ENCODE measurements at regions not wholly inside any gene's neighbourhood (a gene's known extent, or its start where the extent isn't known, plus 50 kb on each side); places are given as distances from the start of the nearest gene placed in this dataset.

DNA sequence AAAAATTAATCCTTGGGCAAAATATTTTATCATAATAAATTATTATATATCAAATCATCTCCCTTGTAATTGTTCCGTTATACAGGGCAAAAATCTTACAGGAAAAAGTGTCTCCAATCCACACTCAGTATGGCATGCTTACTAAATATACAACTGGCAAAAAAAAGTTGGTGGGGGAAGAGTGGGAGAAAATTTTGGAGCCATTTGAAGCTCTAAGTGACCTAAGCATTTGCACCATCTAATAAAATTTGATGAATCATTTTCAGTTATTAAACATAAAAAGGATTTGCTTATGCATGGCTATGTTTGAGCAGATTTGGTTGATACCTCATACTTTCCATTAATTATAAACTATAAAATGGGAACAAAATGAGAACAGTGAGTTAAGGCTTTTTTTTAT is 68.1 kb upstream of the FAM9C start:
- Histone ChIP-seq H3K36me3 (ENCODE audit: control insufficient read depth, insufficient read depth, low read length) (no peaks in the 10 kb centered on the region), H3K4me3 (ENCODE audit: low read depth in 2 of 2, low read length in 2 of 2) (no peak overlapping the region), H3K4me1 (ENCODE audit: control insufficient read depth, insufficient read depth, low read length) (no peaks in the 10 kb centered on the region; the same call in 1 of the 2 replicates), H3K9me3 (ENCODE audit: control insufficient read depth, insufficient read depth, low read depth, low read length) (no peaks in the 10 kb centered on the region), H3K27ac (ENCODE audit: low read length) (0 out of 2 replicates have a peak overlapping the region, but pooled peaks have one; percentile 17), H3K27me3 (ENCODE audit: control insufficient read depth, insufficient read depth, low read length) (no peaks in the 10 kb centered on the region)
- BruUV-seq (replicated peaks) = no TSS peak
- intact Hi-C loops (cut with micrococcal nuclease; ENCODE audit: unreplicated experiment) (no loop called here), in situ Hi-C loops (cut with HindIII; ENCODE audit: low pct_unique_long_range_greater_than_20kb, low sequenced_read_pairs) (no loop called here)
- CTCF ChIA-PET = no interaction called here
- TF ChIP-seq POLR2AphosphoS5 (IDR thresholded peaks at IDR 0.05; ENCODE audit: low read depth, low read length) (no peak), TCF7L2 (IDR thresholded peaks at IDR 0.05; ENCODE audit: low read depth, low read length) (no peak), SIN3A (IDR thresholded peaks at IDR 0.05; ENCODE audit: borderline replicate concordance, insufficient read depth, low read depth, low read length) (no peak)
- TF ChIP-seq, protein P1, sequence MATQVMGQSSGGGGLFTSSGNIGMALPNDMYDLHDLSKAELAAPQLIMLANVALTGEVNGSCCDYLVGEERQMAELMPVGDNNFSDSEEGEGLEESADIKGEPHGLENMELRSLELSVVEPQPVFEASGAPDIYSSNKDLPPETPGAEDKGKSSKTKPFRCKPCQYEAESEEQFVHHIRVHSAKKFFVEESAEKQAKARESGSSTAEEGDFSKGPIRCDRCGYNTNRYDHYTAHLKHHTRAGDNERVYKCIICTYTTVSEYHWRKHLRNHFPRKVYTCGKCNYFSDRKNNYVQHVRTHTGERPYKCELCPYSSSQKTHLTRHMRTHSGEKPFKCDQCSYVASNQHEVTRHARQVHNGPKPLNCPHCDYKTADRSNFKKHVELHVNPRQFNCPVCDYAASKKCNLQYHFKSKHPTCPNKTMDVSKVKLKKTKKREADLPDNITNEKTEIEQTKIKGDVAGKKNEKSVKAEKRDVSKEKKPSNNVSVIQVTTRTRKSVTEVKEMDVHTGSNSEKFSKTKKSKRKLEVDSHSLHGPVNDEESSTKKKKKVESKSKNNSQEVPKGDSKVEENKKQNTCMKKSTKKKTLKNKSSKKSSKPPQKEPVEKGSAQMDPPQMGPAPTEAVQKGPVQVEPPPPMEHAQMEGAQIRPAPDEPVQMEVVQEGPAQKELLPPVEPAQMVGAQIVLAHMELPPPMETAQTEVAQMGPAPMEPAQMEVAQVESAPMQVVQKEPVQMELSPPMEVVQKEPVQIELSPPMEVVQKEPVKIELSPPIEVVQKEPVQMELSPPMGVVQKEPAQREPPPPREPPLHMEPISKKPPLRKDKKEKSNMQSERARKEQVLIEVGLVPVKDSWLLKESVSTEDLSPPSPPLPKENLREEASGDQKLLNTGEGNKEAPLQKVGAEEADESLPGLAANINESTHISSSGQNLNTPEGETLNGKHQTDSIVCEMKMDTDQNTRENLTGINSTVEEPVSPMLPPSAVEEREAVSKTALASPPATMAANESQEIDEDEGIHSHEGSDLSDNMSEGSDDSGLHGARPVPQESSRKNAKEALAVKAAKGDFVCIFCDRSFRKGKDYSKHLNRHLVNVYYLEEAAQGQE (IDR thresholded peaks at IDR 0.05; ENCODE audit: insufficient read depth in 1 of 2, low read depth in 2 of 2, low read length in 1 of 2) = no peak
- TF ChIP-seq, protein P2, sequence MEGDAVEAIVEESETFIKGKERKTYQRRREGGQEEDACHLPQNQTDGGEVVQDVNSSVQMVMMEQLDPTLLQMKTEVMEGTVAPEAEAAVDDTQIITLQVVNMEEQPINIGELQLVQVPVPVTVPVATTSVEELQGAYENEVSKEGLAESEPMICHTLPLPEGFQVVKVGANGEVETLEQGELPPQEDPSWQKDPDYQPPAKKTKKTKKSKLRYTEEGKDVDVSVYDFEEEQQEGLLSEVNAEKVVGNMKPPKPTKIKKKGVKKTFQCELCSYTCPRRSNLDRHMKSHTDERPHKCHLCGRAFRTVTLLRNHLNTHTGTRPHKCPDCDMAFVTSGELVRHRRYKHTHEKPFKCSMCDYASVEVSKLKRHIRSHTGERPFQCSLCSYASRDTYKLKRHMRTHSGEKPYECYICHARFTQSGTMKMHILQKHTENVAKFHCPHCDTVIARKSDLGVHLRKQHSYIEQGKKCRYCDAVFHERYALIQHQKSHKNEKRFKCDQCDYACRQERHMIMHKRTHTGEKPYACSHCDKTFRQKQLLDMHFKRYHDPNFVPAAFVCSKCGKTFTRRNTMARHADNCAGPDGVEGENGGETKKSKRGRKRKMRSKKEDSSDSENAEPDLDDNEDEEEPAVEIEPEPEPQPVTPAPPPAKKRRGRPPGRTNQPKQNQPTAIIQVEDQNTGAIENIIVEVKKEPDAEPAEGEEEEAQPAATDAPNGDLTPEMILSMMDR (IDR thresholded peaks at IDR 0.05) = no peak
- ATAC-seq = no peak
- POLR2A ChIA-PET = no interaction called here
- no peak for DNase-seq (ENCODE audit: low read depth, low spot score)

DNA sequence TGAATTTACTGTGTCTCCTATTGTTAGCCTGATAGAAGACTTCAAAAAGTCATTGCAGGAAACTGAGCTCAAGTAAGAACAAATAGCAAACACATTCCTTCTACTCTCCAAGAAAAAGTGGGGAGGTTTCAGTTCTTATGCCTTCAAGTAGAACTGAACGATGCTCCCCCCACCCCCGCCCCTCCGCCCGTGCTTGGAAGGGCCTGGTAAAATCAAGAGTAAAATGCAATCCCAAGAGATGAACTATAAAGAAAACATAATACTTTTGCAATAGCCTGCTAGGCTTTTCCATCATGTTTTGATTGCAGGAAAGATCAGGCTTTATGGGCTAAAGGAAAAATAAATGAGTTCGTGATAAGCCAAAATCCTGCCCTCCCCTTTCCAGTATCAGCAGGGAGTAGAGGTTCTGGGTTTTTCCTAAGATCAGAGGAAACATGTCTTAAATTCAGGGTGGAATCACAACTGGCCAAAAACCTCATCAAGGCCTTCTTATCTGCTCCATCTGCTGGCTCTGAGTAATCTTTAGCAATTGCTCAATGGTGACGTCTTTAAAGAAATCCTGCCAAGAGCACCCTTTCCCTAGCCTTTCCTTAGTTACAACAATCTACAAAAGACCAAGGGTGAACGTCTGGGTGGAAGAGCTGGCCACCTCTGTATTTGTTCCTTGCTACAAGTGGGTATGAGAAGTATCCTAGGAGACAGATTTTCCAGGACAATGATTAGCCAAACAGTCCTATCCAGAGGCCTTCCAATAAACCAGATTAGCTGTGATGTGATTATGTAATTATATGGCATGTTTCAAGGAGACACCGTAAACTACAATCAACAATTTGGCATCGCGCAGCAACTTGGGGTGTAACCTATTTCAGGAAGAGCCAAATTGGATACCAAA is 66.3 kb upstream of the FAM9C start:
- Histone ChIP-seq H3K36me3 (ENCODE audit: control insufficient read depth, insufficient read depth, low read length) (no peaks in the 10 kb centered on the region), H3K4me3 (ENCODE audit: low read depth in 2 of 2, low read length in 2 of 2) (no peak overlapping the region), H3K9me3 (ENCODE audit: control insufficient read depth, insufficient read depth, low read depth, low read length) (no peaks in the 10 kb centered on the region), H3K4me1 (ENCODE audit: control insufficient read depth, insufficient read depth, low read length) (no peaks in the 10 kb centered on the region; the same call in 1 of the 2 replicates), H3K27me3 (ENCODE audit: control insufficient read depth, insufficient read depth, low read length) (no peaks in the 10 kb centered on the region), H3K27ac (ENCODE audit: low read length) (peak overlapping the region; percentile 59; the same call in 1 of the 2 replicates)
- intact Hi-C loops (cut with micrococcal nuclease; ENCODE audit: unreplicated experiment) (no loop called here), in situ Hi-C loops (cut with HindIII; ENCODE audit: low pct_unique_long_range_greater_than_20kb, low sequenced_read_pairs) (no loop called here)
- no TSS peak for BruUV-seq (replicated peaks)
- TF ChIP-seq SIN3A (IDR thresholded peaks at IDR 0.05; ENCODE audit: borderline replicate concordance, insufficient read depth, low read depth, low read length) (no peak), TCF7L2 (IDR thresholded peaks at IDR 0.05; ENCODE audit: low read depth, low read length) (peak; percentile 50; the same call in 1 of the 2 replicates)
- no peak for DNase-seq (ENCODE audit: low read depth, low spot score)
- ChIA-PET CTCF (no interaction called here), POLR2A (no interaction called here)
- ATAC-seq = peak; percentile 74

DNA sequence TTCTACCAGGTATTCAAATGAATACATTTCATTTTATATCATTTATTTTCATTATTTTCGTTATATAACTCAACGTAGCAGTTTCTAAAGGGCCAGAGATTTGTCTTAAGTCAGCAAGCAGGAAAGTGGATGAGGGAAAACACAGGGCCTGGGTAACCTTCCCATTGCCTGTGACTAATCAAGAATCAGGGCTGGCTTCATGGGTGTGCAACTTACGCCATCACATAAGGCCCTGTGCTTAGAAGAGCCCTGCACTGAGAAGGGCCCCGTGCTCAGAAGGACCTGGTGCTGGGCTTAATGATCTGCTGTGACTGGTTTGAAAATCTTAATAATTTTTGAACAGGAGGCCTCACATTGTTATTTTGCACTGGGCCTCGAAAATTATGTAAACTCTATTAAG is 65.4 kb upstream of the FAM9C start:
- intact Hi-C loops (cut with micrococcal nuclease; ENCODE audit: unreplicated experiment) = no loop called here
- H3K4me1 ChIP-seq (ENCODE audit: control insufficient read depth, insufficient read depth, low read length) = no peaks in the 10 kb centered on the region; the same call in 1 of the 2 replicates
- in situ Hi-C loops (cut with HindIII; ENCODE audit: low pct_unique_long_range_greater_than_20kb, low sequenced_read_pairs) = no loop called here

More for the DNA sequence above, 65.4 kb upstream of the FAM9C start:
- BruUV-seq (replicated peaks) = no TSS peak
- H3K36me3 ChIP-seq (ENCODE audit: control insufficient read depth, insufficient read depth, low read length) = no peaks in the 10 kb centered on the region
- ChIA-PET POLR2A (no interaction called here), CTCF (no interaction called here)
- H3K4me3 ChIP-seq (ENCODE audit: low read depth in 2 of 2, low read length in 2 of 2) = no peak overlapping the region
- no peak for ATAC-seq
- H3K27me3 ChIP-seq (ENCODE audit: control insufficient read depth, insufficient read depth, low read length) = no peaks in the 10 kb centered on the region
- H3K9me3 ChIP-seq (ENCODE audit: control insufficient read depth, insufficient read depth, low read depth, low read length) = no peaks in the 10 kb centered on the region
- TF ChIP-seq POLR2AphosphoS5 (IDR thresholded peaks at IDR 0.05; ENCODE audit: low read depth, low read length) = no peak
- TF ChIP-seq, protein P1 (IDR thresholded peaks at IDR 0.05; ENCODE audit: insufficient read depth in 1 of 2, low read depth in 2 of 2, low read length in 1 of 2) = no peak
- no peak for TF ChIP-seq SIN3A (IDR thresholded peaks at IDR 0.05; ENCODE audit: borderline replicate concordance, insufficient read depth, low read depth, low read length)
- no peak for TF ChIP-seq TCF7L2 (IDR thresholded peaks at IDR 0.05; ENCODE audit: low read depth, low read length)
- TF ChIP-seq, protein P2 (IDR thresholded peaks at IDR 0.05) = no peak
- peak overlapping the region; percentile 59 for H3K27ac ChIP-seq (ENCODE audit: low read length)
- no peak for DNase-seq (ENCODE audit: low read depth, low spot score)
